ENCODE measurements at regions not wholly inside any gene's neighbourhood (a gene's known extent, or its start where the extent isn't known, plus 50 kb on each side); places are given as distances from the start of the nearest gene placed in this dataset.

DNA sequence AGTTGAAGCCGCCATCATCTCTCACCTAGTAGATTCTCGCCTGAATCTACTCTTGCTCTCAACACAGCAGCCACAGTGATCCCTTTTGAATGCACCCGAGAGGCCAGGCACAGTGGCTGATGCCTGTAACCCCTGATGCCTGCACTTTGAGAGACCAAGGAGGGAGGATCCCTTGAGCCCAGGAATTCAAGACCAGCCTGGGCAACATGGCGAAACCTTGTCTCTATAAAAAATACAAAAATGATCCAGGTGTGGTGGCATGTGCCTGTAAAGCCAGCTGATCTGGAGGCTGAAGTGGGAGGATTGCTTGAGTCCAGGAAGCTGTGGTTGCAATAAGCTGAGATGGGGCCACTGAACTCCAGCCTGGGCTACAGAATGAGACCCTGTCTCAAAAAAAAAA is 60.3 kb upstream of the EML4 start:
- intact Hi-C loops (cut with DNase I): no loop called here
- no peak for ATAC-seq
- no peak for DNase-seq (ENCODE audit: missing footprints)

DNA sequence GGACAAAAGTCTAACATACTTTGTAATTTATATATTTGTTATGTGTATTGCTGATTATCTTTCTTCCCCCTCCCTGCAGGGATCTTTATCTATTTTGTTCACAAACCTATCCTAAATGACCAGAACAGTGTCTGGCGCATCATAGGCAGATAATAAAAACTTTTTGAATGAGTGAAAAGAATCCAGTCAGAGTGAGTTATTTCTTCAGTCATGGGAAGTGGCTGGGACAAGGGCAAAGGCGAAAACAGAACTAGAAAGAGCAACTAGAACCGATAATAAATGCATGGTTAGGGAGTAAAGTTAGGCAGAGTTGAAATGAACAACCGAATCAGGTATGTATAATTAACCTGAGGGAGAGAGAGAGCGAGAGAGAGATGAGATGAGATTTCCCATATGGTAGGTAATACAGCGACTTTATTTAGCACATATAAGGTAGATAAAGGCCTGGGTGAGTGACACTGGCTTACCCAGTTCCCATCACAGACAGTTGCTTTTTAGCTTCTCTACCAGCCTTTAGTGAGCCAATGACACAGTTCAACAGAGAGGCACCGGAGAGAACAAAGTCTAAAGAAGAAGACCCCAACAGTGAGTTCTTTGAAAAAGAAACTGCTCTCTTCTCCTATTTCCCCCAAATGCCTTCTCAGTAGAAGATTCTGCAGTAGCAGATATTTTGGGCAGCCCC is 59.1 kb upstream of the EML4 start:
- intact Hi-C loops (cut with DNase I): no loop called here
- ATAC-seq (no peak), DNase-seq (ENCODE audit: missing footprints) (no peak)

DNA sequence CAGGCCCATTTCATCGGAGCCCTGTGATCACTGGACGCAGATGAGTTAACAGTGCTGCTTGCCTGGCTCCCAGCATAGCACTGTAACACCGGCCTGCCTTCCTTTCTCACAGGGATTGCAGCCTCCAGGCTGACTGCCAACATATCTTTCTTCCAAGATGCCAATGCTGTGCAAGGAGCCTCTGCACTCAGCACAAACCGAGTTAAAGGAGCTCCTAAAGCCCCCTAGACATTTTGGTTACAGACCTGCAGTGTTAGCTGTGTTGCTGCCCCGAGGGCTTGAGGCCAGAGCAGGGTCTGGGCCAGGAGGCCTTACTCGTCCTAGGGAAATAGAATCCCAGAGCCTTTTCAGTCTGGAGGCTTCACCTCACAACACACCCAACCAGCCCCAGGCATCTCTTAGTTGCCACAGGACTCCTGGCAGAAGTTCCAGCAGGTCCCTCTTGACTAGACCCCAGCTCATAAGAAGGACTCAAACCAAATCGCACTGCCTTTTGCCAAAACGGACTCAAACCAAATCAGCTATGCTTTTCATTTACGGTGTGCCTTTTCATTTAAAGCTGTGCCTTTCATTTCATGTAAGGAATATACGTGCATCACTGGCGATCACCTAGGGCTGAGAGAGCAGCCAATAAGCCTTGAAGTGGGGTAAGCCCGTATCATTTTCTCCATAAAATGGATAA is 58.4 kb upstream of the EML4 start:
- intact Hi-C loops (cut with DNase I): no loop called here
- DNase-seq (ENCODE audit: missing footprints) (no peak), ATAC-seq (no peak)

DNA sequence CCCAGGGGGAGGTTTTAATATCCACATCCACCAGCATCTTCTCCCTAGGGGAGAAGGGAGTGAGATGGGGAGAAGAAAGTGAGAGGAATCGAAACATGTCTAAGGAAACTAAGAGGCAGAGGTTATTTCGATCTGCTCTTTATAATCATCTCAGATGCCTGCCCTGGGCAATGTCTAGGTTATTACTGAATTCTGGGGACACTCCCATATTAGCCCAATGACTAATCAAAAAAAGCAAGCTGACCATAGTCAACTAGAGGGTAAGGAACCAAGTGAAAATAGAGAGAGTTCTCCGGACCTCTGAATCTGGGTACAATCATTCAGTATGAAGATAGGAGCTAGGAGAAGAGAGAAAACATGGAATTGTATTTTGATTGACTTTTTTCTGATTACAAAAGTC is 56.7 kb upstream of the EML4 start:
- no peak for ATAC-seq
- DNase-seq (ENCODE audit: missing footprints): no peak
- intact Hi-C loops (cut with DNase I): no loop called here

DNA sequence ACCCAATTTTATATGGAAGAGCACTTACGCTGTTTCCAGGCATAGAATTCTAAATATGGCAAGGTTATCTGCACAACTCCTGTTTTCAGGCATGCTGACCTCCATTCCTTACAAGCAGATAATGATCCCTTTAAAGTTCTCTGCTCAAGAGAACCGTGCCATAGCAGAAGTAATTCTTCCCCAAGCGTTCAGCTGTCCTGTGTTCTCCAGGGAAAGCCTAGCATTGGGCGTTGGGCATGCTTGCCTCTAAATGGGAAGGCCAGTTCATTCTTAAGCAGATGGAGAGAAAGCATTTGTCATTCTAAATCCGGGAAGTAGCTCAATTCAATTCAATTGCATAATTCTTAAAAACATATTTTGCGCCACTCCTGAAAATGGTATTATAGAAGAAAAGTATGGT is 55.7 kb upstream of the EML4 start:
- intact Hi-C loops (cut with DNase I): no loop called here
- ATAC-seq: no peak
- no peak for DNase-seq (ENCODE audit: missing footprints)

DNA sequence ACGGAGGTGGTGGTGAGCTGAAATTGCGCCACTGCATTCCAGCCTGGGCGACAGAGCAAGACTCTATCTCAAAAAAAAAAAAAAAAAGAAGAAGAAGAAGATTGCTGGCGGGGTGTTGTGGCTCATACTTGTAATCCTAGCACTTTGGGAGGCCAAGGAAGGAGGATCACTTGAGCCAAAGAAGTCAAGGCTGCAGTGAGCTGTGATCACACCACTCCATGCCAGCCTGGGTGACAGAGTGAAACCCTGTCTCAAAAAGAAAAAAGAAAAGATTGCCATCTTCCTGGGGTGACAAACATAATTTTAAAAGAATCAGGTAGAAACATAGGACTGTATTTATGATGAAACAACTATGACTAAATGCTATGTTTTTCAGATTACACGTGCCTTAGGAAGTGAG is 55.1 kb upstream of the EML4 start:
- intact Hi-C loops (cut with DNase I): no loop called here
- no peak for ATAC-seq

DNA sequence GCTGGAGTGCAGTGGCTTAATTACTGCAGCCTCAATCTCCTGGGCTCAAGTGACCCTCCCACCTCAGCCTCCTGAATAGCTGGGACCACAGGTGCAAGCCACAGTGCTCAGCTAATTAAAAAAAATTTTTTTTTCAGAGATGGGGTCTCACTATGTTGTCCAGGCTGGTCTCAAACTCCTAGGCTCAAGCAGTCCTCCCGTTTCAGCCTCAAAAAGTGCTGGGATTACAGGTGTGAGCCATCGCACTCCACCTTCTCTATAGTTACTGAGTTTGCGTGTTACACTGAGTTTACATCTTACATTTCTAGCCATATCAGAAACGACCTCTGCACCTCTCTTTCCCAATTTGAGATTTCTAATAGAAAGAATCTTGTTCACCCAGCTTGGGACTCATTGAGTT is 53.6 kb upstream of the EML4 start:
- ATAC-seq: no peak
- DNase-seq (ENCODE audit: missing footprints): no peak
- intact Hi-C loops (cut with DNase I): no loop called here

More for the DNA sequence above, 55.1 kb upstream of the EML4 start:
- no peak for DNase-seq (ENCODE audit: missing footprints)

DNA sequence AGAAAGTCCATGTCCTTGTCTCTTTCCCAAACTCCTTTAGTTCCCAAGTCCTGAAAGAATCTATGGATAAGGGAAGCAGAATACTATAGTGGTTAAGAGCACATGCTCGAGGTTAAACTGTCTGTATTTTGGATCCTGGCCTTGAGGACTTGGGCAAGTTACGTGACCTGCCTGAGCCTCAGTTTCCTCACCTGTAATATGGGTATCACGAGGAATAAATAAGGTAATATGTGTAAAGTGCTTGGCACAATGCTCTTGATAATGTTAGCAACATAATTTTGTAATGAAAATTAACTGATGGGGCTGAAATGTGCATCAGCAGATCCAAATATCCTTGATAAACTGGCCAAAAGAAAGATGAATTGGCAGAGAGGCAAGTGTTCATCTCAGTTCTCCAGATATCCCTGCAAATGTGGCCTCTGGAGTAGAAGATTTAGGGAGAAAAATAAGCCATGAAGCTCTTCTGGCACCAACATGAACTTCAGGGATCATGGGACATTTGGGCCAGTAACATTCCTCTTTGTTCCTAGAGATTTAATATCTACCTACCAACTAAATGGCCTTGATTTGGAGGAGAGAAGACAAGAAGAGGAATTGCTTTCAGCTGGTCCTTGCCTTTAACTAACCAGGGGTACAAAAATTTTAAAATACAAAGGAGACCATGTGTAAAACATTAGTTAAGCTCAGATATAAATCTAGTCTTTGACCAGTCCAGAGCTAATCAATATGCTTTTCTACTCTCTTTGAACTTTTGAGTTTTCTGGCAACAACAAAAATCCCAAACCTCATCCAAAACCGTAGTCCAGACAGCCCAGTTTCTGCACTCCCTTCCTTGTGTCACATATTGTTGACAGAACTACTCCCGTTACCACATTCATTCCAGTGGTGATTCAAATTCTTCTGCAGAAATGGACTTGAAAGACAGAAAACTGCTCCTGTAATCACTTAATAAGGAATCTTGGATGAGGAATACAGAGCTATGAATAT is 52.7 kb upstream of the EML4 start:
- DNase-seq (ENCODE audit: missing footprints) (no peak), ATAC-seq (no peak)
- intact Hi-C loops (cut with DNase I): no loop called here

DNA sequence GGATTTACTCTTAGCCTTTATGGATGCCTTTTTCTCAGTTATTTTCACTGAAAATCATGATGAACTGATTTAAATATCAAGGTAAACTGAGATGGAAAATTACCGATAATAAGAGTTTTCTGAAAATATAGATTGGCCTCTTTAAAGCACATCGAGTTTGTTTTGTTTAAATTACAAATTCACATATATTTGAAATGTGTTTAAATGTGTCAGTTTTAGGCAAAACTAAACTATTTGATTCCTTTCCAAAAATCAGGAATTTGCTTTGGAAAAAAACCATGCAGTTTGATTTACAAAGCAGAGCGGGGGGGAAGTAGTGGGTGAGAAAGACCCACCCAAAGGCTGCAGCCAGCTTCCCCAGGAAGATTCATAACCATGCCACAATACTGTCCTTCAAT is 52.0 kb upstream of the EML4 start:
- DNase-seq (ENCODE audit: missing footprints) (no peak), ATAC-seq (no peak)
- intact Hi-C loops (cut with DNase I): no loop called here

DNA sequence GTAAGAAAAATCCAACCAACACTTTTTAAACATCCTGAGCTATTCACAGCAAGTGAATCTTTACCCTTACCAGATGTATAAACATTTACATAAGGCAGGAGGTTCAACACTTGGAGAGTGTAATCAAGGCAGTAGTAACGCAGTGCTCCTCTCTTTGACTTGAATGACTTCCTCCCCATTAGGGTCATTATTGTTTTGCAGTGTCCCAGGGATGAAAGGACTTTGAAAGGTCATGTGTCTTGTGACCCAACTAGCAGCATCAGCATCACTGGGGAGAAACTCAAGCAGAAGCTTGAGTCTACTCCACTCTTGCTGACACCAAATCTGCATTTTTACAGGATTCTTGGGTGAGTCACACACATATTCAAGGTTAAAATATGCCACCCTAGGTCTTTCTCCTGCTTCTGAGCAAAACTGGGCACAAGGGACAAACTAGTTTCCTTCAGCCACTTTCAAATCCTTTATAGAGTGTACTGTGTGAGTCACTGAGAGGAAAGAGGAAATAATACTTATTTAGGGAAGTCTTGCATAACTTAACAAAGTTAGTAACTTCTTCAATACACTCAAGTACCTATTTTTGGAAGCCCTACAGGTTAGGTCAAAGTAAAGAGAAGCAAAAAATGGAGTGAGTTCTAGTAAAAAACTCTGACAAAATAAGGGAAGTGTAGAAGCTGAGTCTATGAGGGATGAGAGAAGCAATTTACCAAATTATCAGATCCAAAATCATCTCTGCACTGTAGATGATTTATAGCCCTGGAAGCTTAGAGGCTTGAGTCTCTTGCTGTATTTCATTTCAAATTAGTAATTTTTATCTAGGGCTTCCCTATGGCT is 51.0 kb upstream of the EML4 start:
- intact Hi-C loops (cut with DNase I): no loop called here
- DNase-seq (ENCODE audit: missing footprints) (no peak), ATAC-seq (peak; percentile 70)

DNA sequence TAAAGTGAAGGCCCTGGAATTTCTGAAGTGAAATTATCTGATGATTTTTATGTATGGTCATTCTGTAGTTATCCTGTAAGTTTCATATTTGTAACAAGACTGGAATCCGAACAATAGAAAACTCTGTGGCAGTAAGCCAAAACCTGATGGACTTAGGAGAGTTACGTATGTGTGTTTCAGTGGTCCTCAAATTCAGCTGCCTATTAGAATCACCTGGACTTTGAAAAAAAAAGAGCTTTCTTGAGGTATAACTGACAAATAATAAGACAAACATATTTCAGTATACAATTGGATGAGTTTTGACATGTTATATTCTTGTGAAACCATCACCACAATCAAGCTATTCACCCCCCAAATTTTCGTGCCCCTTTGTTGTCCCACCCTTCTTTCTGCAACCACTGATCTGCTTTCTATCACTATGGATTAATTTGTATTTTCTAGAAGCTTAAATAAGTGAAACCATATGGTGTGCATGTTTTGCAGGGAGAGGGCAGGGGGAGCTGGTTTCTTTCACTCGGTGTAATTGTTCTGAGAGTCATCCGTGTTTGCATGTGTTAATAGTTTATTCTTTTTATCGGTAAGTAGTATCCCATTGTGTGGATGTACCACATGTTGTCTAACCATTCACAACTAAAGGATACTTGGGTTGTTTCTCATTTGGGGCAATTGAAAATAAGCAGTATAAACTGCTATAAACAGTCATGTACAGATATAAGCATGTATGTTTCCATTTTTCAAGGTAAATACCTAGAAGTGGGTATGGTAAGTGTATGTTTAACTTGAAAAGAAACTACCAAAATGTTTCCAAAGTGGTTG is 50.2 kb upstream of the EML4 start:
- intact Hi-C loops (cut with DNase I): no loop called here
- ATAC-seq: no peak
- DNase-seq (ENCODE audit: missing footprints): no peak
